CD14-positive monocyte (primary cell): ENCODE measurements at regions not wholly inside any gene's neighbourhood (a gene's known extent, or its start where the extent isn't known, plus 50 kb on each side); places are given as distances from the start of the nearest gene placed in this dataset.

Source experiments
- DNase-seq, 3 donors: peaks; one replicate each; pipeline ENCODE4 v3.0.0-alpha.2; 2011 to 2022
- H2AFZ ChIP-seq: 2 replicates; pipeline ENCODE4 v1.6.0; 2012; ENCODE audit warnings: mild to moderate bottlenecking, low read depth, low read length, inconsistent platforms; ENCODE audit not compliant: insufficient read depth, poor library complexity, severe bottlenecking
- H3K27ac ChIP-seq, 2 donors: 1 replicate in 1 of 2; 2 replicates in 1 of 2; pipeline ENCODE4 v1.5.1; 2012 to 2013; ENCODE audit warnings: low read length in 2 of 2, control low read depth in 1 of 2, inconsistent platforms in 1 of 2, low read depth in 1 of 2, mild to moderate bottlenecking in 1 of 2
- H3K27me3 ChIP-seq, 2 donors: one replicate each; pipeline versions ENCODE4 v1.6.0 to v1.6.1; 2011 to 2013; ENCODE audit warnings: low read length in 2 of 2; ENCODE audit not compliant: control insufficient read depth in 2 of 2, insufficient read depth in 2 of 2
- H3K36me3 ChIP-seq, 2 donors: replicated peaks in 1 of 2; 1 replicate in 1 of 2; 2 replicates in 1 of 2; pipeline versions ENCODE4 v1.5.1 to v1.6.1; 2012 to 2013; ENCODE audit warnings: low read length in 2 of 2, control low read depth in 1 of 2, inconsistent platforms in 1 of 2, mild to moderate bottlenecking in 1 of 2; ENCODE audit not compliant: insufficient read depth in 2 of 2, control insufficient read depth in 1 of 2
- H3K4me1 ChIP-seq, 2 donors: 1 replicate in 1 of 2; 2 replicates in 1 of 2; pipeline versions ENCODE4 v1.5.1 to v1.6.1; 2012 to 2013; ENCODE audit warnings: low read length in 2 of 2, control low read depth in 1 of 2, inconsistent platforms in 1 of 2, mild to moderate bottlenecking in 1 of 2, moderate library complexity in 1 of 2; ENCODE audit not compliant: insufficient read depth in 2 of 2, control insufficient read depth in 1 of 2
- H3K4me2 ChIP-seq: replicated peaks from 2 replicates; pipeline ENCODE3; 2012; ENCODE audit warnings: low read length, moderate library complexity, mild to moderate bottlenecking; ENCODE audit not compliant: poor library complexity, severe bottlenecking; ENCODE audit errors: extremely low read depth
- H3K4me3 ChIP-seq, 3 experiments: fragments of 200-600 bp in 1 of 3; sonication (generic) in 1 of 3; replicated peaks in 1 of 3; 1 replicate in 2 of 3; 2 replicates in 1 of 3; pipeline ENCODE4 v1.5.1; 2011 to 2013; ENCODE audit warnings: low read length in 3 of 3, mild to moderate bottlenecking in 3 of 3, control low read depth in 2 of 3, low read depth in 2 of 3, inconsistent platforms in 1 of 3, moderate library complexity in 1 of 3
- H3K79me2 ChIP-seq: 2 replicates; pipeline ENCODE4 v1.6.0; 2012; ENCODE audit warnings: mild to moderate bottlenecking, control low read depth, inconsistent platforms, low read length, moderate library complexity; ENCODE audit not compliant: insufficient read depth
- H3K9ac ChIP-seq: 2 replicates; pipeline ENCODE4 v1.6.0; 2017; ENCODE audit warnings: low read length, mild to moderate bottlenecking; ENCODE audit not compliant: insufficient read depth, poor library complexity, severe bottlenecking
- H3K9me3 ChIP-seq, 2 donors: replicated peaks in 1 of 2; 1 replicate in 1 of 2; 2 replicates in 1 of 2; pipeline versions ENCODE4 v1.5.1 to v1.6.1; 2012 to 2013; ENCODE audit warnings: low read length in 2 of 2, control low read depth in 1 of 2; ENCODE audit not compliant: control insufficient read depth in 1 of 2, insufficient read depth in 1 of 2
- H4K20me1 ChIP-seq: 2 replicates; pipeline ENCODE4 v1.6.0; 2012; ENCODE audit warnings: mild to moderate bottlenecking, low read length, control low read depth, moderate library complexity; ENCODE audit not compliant: insufficient read depth
- H3K27ac Mint-ChIP-seq, 7 donors: one replicate each; pipeline ENCODE4 v1.8.0; 2020; ENCODE audit warnings: mild to moderate bottlenecking in 7 of 7, mixed read lengths in 7 of 7, moderate library complexity in 6 of 7, inconsistent platforms in 2 of 7
- H3K27me3 Mint-ChIP-seq, 3 donors: one replicate each; pipeline ENCODE4 v1.8.0; 2021 to 2022; ENCODE audit warnings: low read depth in 3 of 3, mild to moderate bottlenecking in 3 of 3, mixed read lengths in 3 of 3, moderate library complexity in 3 of 3, inconsistent platforms in 1 of 3
- H3K36me3 Mint-ChIP-seq, 2 donors: one replicate each; pipeline ENCODE4 v1.8.0; 2020; ENCODE audit warnings: mixed read lengths in 2 of 2, inconsistent platforms in 1 of 2, mild to moderate bottlenecking in 1 of 2
- H3K4me1 Mint-ChIP-seq: one replicate; pipeline ENCODE4 v1.8.0; 2020; ENCODE audit warnings: mild to moderate bottlenecking, mixed read lengths
- H3K4me3 Mint-ChIP-seq, 2 donors: one replicate each; pipeline ENCODE4 v1.8.0; 2020; ENCODE audit warnings: mild to moderate bottlenecking in 2 of 2, mixed read lengths in 2 of 2, moderate library complexity in 1 of 2
- H3K9me3 Mint-ChIP-seq, 7 donors: one replicate each; pipeline ENCODE4 v1.8.0; 2020 to 2022; ENCODE audit warnings: mixed read lengths in 7 of 7, mild to moderate bottlenecking in 6 of 7, moderate library complexity in 6 of 7, inconsistent platforms in 2 of 7
- WGBS: methylation state at CpG from one replicate; pipeline ENCODE4 v1.1.5; 2013; ENCODE audit warnings: missing lambda C conversion rate; ENCODE audit not compliant: insufficient coverage; 5-methylcytosine and 5-hydroxymethylcytosine counted together
- intact Hi-C, 2 donors: fragments of 100-400 bp; cut with micrococcal nuclease; formaldehyde crosslinking; loops; one replicate each; pipeline versions ENCODE4 v1.15.0 to v1.15.1; 2023
- TF ChIP-seq, protein P1 (sequence below): fragments of 200-600 bp; IDR thresholded peaks from one replicate; pipeline ENCODE4 v1.8.0; 2022; ENCODE audit warnings: antibody characterized with exemption, mild to moderate bottlenecking

- H3K36me3 ChIP-seq, result no peaks in the 10 kb centered on the region
- no peak overlapping the region for H3K4me3 ChIP-seq
- intact Hi-C loops, result loop anchor here in 1 of 2 donors (10.0 kb wide), 1 partner anchor 1105 kb away; no protein-coding TSS in a partner anchor
- Mint-ChIP-seq H3K27me3 (peaks cover 0 to 1% (median 0%) of the 10 kb centered on the region in 3 donors), H3K4me3 (no peak overlapping the region), H3K4me1 (peaks cover 3% of the 10 kb centered on the region), H3K36me3 (no peaks in the 10 kb centered on the region), H3K9me3 (peaks cover 8 to 31% (median 18%) of the 10 kb centered on the region in 7 donors), H3K27ac (no peak overlapping the region)
- no CpG with 5 or more reads among the region's 1 CpG for WGBS
- H3K79me2 ChIP-seq, result no peaks in the 10 kb centered on the region
- H3K27ac ChIP-seq, result no peak overlapping the region
- H2AFZ ChIP-seq, result no peak overlapping the region
- no peak for DNase-seq
- peaks cover 0 to 10% of the 10 kb centered on the region in 2 donors for H3K9me3 ChIP-seq
- no peaks in the 10 kb centered on the region for H3K4me1 ChIP-seq
- H3K4me2 ChIP-seq, result no peak overlapping the region
- TF ChIP-seq, protein P1, sequence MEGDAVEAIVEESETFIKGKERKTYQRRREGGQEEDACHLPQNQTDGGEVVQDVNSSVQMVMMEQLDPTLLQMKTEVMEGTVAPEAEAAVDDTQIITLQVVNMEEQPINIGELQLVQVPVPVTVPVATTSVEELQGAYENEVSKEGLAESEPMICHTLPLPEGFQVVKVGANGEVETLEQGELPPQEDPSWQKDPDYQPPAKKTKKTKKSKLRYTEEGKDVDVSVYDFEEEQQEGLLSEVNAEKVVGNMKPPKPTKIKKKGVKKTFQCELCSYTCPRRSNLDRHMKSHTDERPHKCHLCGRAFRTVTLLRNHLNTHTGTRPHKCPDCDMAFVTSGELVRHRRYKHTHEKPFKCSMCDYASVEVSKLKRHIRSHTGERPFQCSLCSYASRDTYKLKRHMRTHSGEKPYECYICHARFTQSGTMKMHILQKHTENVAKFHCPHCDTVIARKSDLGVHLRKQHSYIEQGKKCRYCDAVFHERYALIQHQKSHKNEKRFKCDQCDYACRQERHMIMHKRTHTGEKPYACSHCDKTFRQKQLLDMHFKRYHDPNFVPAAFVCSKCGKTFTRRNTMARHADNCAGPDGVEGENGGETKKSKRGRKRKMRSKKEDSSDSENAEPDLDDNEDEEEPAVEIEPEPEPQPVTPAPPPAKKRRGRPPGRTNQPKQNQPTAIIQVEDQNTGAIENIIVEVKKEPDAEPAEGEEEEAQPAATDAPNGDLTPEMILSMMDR, result no peak
- no peak overlapping the region for H3K9ac ChIP-seq
- no peaks in the 10 kb centered on the region for H3K27me3 ChIP-seq
- no peaks in the 10 kb centered on the region for H4K20me1 ChIP-seq
These were observed 399.7 kb downstream of the TLE1 start for GRCh38 chr9:81289622-81290021.

- Mint-ChIP-seq H3K4me1 (peaks cover 1% of the 10 kb centered on the region), H3K9me3 (peaks cover 2 to 26% (median 19%) of the 10 kb centered on the region in 7 donors), H3K27me3 (no peaks in the 10 kb centered on the region), H3K4me3 (no peak overlapping the region), H3K27ac (no peak overlapping the region), H3K36me3 (no peaks in the 10 kb centered on the region)
- no peak overlapping the region for H3K4me3 ChIP-seq
- no peak overlapping the region for H3K9ac ChIP-seq
- no peaks in the 10 kb centered on the region for H3K79me2 ChIP-seq
- peaks cover 8 to 15% of the 10 kb centered on the region in 2 donors for H3K9me3 ChIP-seq
- no peaks in the 10 kb centered on the region for H3K36me3 ChIP-seq
- no peak overlapping the region for H3K4me2 ChIP-seq
- no peaks in the 10 kb centered on the region for H4K20me1 ChIP-seq
- intact Hi-C loops, result no loop called here
- TF ChIP-seq, protein P1, result no peak
- no peak overlapping the region for H2AFZ ChIP-seq
- H3K27ac ChIP-seq, result no peak overlapping the region
- no peaks in the 10 kb centered on the region for H3K27me3 ChIP-seq
- no peak for DNase-seq
- no CpG with 5 or more reads among the region's 1 CpG for WGBS
- no peaks in the 10 kb centered on the region for H3K4me1 ChIP-seq
These were observed 421.3 kb downstream of the TLE1 start for GRCh38 chr9:81268048-81268447.
